ENCODE measurements at regions not wholly inside any gene's neighbourhood (a gene's known extent, or its start where the extent isn't known, plus 50 kb on each side); places are given as distances from the start of the nearest gene placed in this dataset.

DNA sequence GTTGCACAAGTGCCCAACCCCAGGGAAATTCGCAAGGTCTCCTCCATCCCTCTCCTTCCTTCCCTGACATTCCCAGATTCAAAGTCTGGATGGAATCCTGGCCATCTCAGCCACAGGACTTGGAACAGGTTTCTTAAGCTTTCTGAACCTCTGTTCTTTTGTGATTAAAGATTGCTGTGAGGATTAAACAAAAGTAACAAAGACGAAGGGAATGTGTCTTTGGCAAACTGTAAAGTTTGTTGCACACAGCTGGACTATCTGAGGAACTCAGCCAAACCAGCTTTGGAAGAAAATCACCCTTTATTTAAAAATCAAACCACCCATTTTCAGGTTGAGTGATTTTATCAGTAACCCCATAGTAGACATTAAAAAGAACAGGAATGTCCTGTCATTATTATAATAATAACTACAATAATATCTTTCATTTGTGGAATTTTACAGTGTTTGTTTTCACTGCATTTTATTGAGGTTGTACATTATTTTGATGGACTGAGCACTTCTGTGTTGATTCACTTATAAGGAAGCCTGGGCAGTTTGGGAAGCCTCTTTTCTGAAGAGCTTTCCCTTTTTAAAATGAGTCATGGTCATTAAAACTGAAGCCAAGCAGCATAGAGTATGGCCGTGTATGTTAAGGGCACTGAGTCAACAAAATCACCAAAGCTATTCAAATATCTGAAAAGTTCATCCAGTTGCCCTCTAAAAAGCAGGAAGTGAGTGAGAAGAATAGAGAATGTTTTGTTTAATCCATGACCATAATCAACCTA lies 310.2 kb downstream of the AGTPBP1 start:
- intact Hi-C loops (cut with DNase I), result loop anchor here (2.0 kb wide), 1 partner anchor 97 kb away; no protein-coding TSS in a partner anchor

DNA sequence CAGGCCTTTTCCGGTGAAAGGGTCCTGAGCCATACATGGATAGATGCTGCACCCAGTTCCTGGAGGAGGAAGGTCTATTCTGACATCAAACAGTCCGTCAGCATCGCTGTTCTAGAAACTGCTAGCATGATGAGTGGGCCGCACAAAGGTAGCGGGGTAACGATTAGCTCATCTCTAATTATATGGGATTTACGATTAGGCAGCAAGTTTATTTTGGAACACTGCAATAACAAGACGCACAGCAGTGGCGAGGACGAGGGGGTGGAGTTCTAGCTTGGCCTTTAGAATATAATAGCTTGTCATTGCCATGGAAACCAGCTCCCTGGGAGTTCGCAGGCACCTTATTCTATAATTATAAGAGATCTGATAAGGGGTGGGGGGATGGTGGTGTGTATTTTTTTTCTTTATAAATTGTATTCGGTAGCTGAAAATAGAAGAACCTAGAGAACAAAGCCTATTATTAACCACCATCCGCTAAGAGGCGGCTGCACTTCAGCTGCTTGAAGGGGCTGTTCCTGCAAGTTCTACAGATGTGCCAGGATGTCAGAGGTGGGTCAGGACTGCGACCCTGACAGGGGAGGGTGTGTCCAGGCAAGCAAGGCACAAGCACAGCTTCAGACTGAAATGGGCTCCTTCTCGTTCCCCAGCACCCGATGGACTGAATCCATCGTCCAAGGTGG lies 311.0 kb downstream of the AGTPBP1 start:
- DNase-seq (ENCODE audit: low spot score), result no peak

More for the DNA sequence above, 310.2 kb downstream of the AGTPBP1 start:
- DNase-seq (ENCODE audit: low spot score), result no peak

GRCh38 chr9:85428230-85428629 lies 313.5 kb downstream of the AGTPBP1 start:
- no peak for DNase-seq (ENCODE audit: low spot score)
- intact Hi-C loops (cut with DNase I), result no loop called here

More for the DNA sequence above, 311.0 kb downstream of the AGTPBP1 start:
- intact Hi-C loops (cut with DNase I), result loop anchor here (2.0 kb wide), 1 partner anchor 98 kb away; no protein-coding TSS in a partner anchor

DNA sequence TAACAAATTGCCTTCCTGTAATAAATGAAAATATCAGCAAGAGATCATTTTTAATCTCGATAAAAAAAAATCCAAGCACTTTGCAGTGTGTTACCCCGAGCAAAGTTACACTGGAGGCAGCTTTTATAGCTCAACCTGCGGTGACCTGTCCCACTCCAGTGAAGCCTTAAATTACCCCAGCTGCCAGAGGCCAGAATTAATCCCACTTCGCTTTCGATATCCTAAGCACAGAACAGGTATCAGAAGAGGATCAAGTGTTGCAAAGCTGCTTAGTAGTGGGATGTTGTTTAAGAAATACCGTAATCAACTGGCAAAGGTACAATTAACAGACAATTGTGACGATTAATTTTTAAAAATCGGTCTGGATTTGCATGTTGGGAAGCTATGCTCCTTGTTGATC lies 314.0 kb downstream of the AGTPBP1 start:
- intact Hi-C loops (cut with DNase I), result no loop called here
- no peak for DNase-seq (ENCODE audit: low spot score)

GRCh38 chr9:85425153-85425611 lies 316.6 kb downstream of the AGTPBP1 start:
- no peak for DNase-seq (ENCODE audit: low spot score)
- intact Hi-C loops (cut with DNase I), result no loop called here

DNA sequence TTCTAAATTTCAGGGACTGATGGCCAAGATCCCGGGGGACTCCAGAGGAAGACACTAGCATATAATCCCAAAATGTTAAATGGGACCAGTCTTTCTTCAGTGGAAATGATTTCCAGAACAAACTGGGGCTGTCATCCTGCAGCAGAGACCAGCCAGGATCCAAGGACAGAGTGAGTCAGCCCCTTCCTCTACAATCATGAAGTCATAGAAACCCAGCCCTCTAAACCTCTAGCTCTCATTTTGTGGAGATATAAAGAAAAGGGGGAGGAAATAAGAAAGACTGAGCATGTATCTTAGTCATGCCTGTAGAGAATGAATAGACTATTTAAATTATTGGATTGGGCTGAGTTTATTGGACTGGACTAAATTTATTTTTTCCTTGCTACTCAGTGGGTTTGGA lies 318.3 kb downstream of the AGTPBP1 start:
- intact Hi-C loops (cut with DNase I), result no loop called here
- no peak for DNase-seq (ENCODE audit: low spot score)

- intact Hi-C loops (cut with DNase I), result no loop called here
- no peak for DNase-seq (ENCODE audit: low spot score)
Observed at GRCh38 chr9:85421641-85422040, 320.1 kb downstream of the AGTPBP1 start.

DNA sequence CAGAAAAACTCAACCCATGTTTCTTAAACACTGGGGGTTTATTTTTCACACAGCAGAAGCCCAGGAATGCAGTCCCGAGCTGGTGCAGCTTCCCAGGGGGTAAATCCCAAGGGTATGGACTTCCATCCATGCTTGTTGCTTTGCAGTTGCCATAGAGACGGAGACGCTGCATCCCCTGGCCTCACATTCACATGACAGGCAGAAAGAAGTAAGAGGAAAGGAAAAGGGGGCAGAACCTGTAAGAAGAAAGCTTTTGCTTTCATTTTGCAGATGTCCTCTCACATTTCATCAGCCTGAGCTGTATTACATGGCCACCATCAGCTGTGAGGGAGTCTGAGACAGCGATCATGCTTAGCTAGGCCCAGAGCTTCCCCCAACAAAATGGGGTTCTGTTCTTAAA lies 321.0 kb downstream of the AGTPBP1 start:
- intact Hi-C loops (cut with DNase I), result no loop called here
- DNase-seq (ENCODE audit: low spot score), result no peak

- no peak for DNase-seq (ENCODE audit: low spot score)
- intact Hi-C loops (cut with DNase I), result no loop called here
Observed at GRCh38 chr9:85417674-85418073, 324.1 kb downstream of the AGTPBP1 start.

DNA sequence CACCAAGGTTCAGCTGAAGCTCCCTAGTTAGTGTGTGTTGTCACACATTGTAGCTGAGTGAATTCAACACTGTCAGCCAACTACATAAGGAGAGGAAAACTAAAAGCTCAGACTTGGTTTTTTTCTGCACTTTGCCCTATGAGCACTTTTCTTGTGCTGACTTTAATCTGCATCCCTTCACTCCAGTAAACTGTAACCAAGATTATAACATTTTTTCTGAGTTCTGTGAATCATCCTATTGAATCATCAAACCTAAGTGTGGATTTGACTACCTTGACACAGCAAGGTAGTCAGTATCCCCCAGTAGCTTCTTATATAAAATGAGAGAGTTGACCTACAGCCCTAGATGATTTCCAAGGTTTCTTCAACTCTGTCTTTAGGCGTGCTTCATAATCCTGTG lies 325.0 kb downstream of the AGTPBP1 start:
- DNase-seq (ENCODE audit: low spot score), result no peak
- intact Hi-C loops (cut with DNase I), result no loop called here

- no peak for DNase-seq (ENCODE audit: low spot score)
- intact Hi-C loops (cut with DNase I), result loop anchor here (5.0 kb wide), 1 partner anchor 38 kb away; no protein-coding TSS in a partner anchor
Observed at GRCh38 chr9:85414390-85414789, 327.4 kb downstream of the AGTPBP1 start.

DNA sequence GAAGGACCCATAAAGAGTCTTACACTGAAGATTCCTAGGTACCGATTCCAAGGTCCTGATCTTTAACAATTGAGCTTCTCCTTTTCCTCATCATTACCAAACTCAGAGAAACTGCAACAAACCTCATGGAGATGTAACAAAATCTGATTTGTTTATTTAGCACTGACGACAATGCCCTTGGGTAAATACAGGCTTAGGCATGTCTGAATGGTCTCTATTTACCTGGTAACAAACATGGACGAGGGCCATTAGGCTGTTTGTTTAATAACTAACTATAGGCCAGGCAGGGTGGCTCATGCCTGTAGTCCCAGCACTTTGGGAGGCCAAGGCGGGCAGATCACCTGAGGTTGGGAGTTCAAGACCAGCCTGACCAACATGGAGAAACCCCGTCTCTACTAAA lies 333.3 kb downstream of the AGTPBP1 start:
- intact Hi-C loops (cut with DNase I), result loop anchor here (5.0 kb wide), 1 partner anchor 76 kb away; no protein-coding TSS in a partner anchor
- no peak for DNase-seq (ENCODE audit: low spot score)

DNA sequence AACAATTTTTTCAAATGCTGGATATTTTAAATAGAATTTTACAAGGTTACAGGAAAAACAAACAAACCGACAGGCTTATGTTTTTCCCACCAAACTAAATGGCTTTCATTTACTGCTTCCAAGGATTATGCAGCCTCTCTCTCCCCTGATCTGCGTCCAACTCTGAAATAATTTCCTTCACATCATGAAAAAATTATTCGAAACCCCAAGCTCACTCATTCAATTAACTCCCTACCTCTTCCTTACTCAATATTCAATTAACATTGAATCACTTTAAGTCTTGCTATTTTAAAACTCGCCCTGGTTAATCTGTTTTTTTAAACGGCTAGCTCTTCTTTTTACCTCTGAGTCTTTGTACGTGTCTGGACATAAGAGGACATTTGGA lies 336.2 kb downstream of the AGTPBP1 start:
- no peak for DNase-seq (ENCODE audit: low spot score)
- intact Hi-C loops (cut with DNase I), result loop anchor here (5.0 kb wide), 1 partner anchor 73 kb away; no protein-coding TSS in a partner anchor

GRCh38 chr9:85404911-85405565 lies 336.7 kb downstream of the AGTPBP1 start:
- intact Hi-C loops (cut with DNase I), result loop anchor here (5.0 kb wide), 1 partner anchor 73 kb away; no protein-coding TSS in a partner anchor
- no peak for DNase-seq (ENCODE audit: low spot score)

DNA sequence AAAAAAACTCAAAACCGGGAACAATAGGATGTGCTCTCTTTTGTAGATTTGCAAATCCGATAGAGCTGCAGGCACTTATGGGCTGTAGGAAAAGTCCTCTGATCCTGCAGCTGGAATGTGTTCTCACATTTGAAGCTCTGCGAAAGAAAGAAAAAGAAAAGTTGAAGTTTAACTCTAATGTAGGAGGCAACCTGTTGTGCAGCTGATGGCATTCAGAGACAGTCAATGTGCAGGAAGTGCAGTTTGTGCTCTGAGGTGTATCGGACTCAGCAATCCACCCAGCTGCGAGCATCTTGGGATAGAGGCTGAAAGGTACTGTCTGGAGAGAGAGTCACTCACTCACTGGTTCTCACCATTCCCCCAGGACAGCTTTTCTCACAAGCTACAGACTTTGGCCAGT lies 339.2 kb downstream of the AGTPBP1 start:
- DNase-seq (ENCODE audit: low spot score), result no peak
- intact Hi-C loops (cut with DNase I), result no loop called here

GRCh38 chr9:85401998-85402397 lies 339.8 kb downstream of the AGTPBP1 start:
- no peak for DNase-seq (ENCODE audit: low spot score)
- intact Hi-C loops (cut with DNase I), result no loop called here

GRCh38 chr9:85397005-85397404 lies 344.7 kb downstream of the AGTPBP1 start:
- intact Hi-C loops (cut with DNase I), result no loop called here
- DNase-seq (ENCODE audit: low spot score), result no peak

GRCh38 chr9:85392260-85392659 lies 349.5 kb downstream of the AGTPBP1 start:
- DNase-seq (ENCODE audit: low spot score), result no peak
- intact Hi-C loops (cut with DNase I), result no loop called here

GRCh38 chr9:85377731-85378289 lies 363.9 kb downstream of the AGTPBP1 start:
- intact Hi-C loops (cut with DNase I), result loop anchor here (5.0 kb wide), 1 partner anchor 276 kb away; no protein-coding TSS in a partner anchor
- no peak for DNase-seq (ENCODE audit: low spot score)

DNA sequence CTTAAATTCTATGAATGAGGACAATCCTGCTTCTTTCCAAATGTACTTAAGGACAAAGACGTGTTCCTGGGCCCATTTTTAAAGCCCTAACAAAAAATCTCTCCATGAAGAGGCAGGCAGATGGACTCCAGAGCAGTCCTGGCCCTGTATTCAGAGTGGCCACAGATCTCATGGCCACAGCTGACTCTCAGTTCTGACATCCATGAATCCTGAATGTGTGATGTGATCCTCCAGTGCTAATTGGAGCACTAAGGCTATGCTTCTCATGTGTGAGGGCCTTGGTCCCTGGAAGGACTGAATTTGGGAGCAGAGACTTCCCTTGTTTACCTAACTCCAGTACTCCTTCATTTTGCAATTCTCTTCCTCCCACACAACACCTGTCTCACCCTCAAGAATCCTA lies 373.0 kb downstream of the AGTPBP1 start:
- DNase-seq (ENCODE audit: low spot score), result no peak
- intact Hi-C loops (cut with DNase I), result no loop called here
